IPS-18a (cell line): ENCODE measurements at regions not wholly inside any gene's neighbourhood (a gene's known extent, or its start where the extent isn't known, plus 50 kb on each side); places are given as distances from the start of the nearest gene placed in this dataset.

ENCODE experiments used
- H3K27ac ChIP-seq: one replicate; pipeline ENCODE4 v1.5.1; 2013; ENCODE audit warnings: low read length
- H3K27me3 ChIP-seq: one replicate; pipeline ENCODE4 v1.6.1; 2013; ENCODE audit warnings: mild to moderate bottlenecking, low read length; ENCODE audit not compliant: control insufficient read depth, insufficient read depth
- H3K36me3 ChIP-seq: one replicate; pipeline ENCODE4 v1.6.1; 2013; ENCODE audit warnings: low read depth, low read length; ENCODE audit not compliant: control insufficient read depth
- H3K4me1 ChIP-seq: one replicate; pipeline ENCODE4 v1.6.1; 2013; ENCODE audit warnings: low read depth, low read length; ENCODE audit not compliant: control insufficient read depth
- H3K4me3 ChIP-seq: one replicate; pipeline ENCODE4 v1.5.1; 2013; ENCODE audit warnings: low read length
- H3K9ac ChIP-seq: one replicate; pipeline ENCODE4 v1.6.1; 2013; ENCODE audit warnings: mild to moderate bottlenecking, low read length, moderate library complexity
- H3K9me3 ChIP-seq: one replicate; pipeline ENCODE4 v1.6.1; 2013; ENCODE audit warnings: low read depth, low read length; ENCODE audit not compliant: control insufficient read depth

GRCh38 chr18:78637442-78638402 is 341.9 kb upstream of the SALL3 start:
- no peaks in the 10 kb centered on the region for H3K36me3 ChIP-seq
- H3K9ac ChIP-seq, result no peak overlapping the region
- H3K4me3 ChIP-seq, result no peak overlapping the region
- no peaks in the 10 kb centered on the region for H3K9me3 ChIP-seq
- H3K27ac ChIP-seq, result no peak overlapping the region
- no peaks in the 10 kb centered on the region for H3K4me1 ChIP-seq
- no peaks in the 10 kb centered on the region for H3K27me3 ChIP-seq

GRCh38 chr18:78639006-78639950 is 340.3 kb upstream of the SALL3 start:
- Histone ChIP-seq H3K27ac (no peak overlapping the region), H3K9ac (no peak overlapping the region), H3K4me3 (no peak overlapping the region)

DNA sequence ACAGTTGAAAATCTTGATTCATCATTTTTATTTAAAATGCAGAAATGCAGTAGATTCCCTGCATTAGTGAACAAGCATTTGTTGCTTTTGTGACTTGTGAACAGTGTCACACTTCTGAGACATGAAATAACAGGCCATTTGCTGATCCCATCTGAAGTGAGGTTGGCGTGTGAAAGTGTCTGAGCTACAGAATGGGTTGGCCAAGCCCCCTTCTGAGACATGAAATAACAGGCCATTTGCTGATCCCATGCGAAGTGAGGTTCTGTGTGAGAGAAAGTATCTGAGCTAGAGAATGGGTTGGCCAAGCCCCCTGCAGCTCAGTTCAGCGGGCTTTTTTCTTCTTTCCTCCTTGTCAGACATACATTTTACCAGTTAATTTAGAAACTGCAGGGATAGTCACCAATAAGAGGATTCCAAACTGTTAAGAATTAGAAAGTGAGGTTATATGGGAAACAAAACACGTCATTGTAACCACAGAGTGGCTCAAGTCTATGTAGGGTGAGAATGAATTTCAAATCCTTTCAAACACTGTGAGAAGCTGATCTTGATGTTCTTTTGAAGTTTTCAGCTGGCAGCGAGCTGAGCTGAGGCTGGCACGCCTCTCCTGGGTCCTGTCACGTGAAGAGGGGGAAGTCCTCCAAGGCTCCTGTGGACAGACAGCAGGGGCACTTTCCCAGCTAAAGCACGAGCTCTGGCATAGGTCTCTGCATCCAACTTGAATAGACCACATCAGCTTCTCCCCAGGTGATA is 339.2 kb upstream of the SALL3 start:
- Histone ChIP-seq H3K27me3 (no peaks in the 10 kb centered on the region), H3K4me1 (no peaks in the 10 kb centered on the region), H3K9me3 (no peaks in the 10 kb centered on the region), H3K27ac (no peak overlapping the region), H3K36me3 (no peaks in the 10 kb centered on the region), H3K9ac (no peak overlapping the region), H3K4me3 (no peak overlapping the region)

More at GRCh38 chr18:78639006-78639950, 340.3 kb upstream of the SALL3 start:
- Histone ChIP-seq H3K9me3 (no peaks in the 10 kb centered on the region), H3K36me3 (no peaks in the 10 kb centered on the region), H3K27me3 (no peaks in the 10 kb centered on the region), H3K4me1 (no peaks in the 10 kb centered on the region)

DNA sequence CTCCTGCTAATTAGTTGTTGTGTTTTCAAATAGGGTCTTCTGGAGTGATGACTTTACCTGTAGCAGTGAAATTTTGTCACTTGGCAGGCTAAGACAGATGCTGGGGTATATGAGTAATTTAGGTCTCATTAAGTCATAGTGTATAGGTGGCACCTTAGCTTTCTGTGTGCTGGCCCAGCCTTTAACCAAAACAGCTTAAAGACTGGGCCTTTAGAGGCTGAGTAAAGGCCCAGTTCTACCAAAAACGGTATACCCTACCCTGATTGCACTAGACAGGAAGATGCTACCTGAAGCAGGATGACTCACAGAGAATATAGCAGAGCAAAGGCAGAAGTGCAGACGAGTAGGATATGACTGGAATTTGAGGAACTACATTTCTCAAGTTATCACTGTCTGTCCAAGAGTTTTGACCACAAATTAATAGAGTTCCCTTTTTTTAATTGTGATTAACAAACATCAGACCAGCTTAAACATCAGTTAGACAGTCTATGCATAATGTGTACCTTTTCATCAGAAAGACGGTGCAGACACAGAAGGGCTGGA is 337.9 kb upstream of the SALL3 start:
- Histone ChIP-seq H3K9ac (no peak overlapping the region), H3K27me3 (no peaks in the 10 kb centered on the region), H3K9me3 (no peaks in the 10 kb centered on the region), H3K36me3 (no peaks in the 10 kb centered on the region), H3K27ac (no peak overlapping the region), H3K4me1 (no peaks in the 10 kb centered on the region), H3K4me3 (no peak overlapping the region)

GRCh38 chr18:78642296-78642951 is 337.2 kb upstream of the SALL3 start:
- no peak overlapping the region for H3K27ac ChIP-seq
- H3K4me3 ChIP-seq, result no peak overlapping the region
- H3K9ac ChIP-seq, result no peak overlapping the region
- no peaks in the 10 kb centered on the region for H3K27me3 ChIP-seq
- no peaks in the 10 kb centered on the region for H3K4me1 ChIP-seq
- no peaks in the 10 kb centered on the region for H3K9me3 ChIP-seq
- H3K36me3 ChIP-seq, result no peaks in the 10 kb centered on the region

DNA sequence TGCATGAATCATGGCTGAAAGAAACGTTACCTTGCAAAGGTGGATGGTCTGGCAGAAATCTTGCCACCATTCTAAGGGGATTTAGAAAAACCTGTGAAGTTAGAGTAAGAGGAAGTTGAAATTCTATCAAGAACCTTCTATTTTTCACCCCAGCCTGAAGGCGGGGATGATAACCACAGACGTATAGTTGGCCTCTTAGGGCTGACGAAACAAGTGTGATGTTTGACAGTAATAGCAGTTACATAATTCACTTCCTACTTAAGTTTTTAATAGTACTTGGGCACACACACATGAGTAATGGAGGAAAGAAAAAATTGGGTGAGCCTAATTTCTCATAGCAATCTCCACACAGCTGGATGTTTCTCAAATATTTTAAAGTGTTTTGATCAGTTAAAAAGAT is 336.6 kb upstream of the SALL3 start:
- no peaks in the 10 kb centered on the region for H3K9me3 ChIP-seq
- H3K4me1 ChIP-seq, result no peaks in the 10 kb centered on the region
- no peak overlapping the region for H3K27ac ChIP-seq
- no peaks in the 10 kb centered on the region for H3K36me3 ChIP-seq
- H3K27me3 ChIP-seq, result no peaks in the 10 kb centered on the region
- H3K4me3 ChIP-seq, result no peak overlapping the region
- H3K9ac ChIP-seq, result no peak overlapping the region

GRCh38 chr18:78643981-78644380 is 335.6 kb upstream of the SALL3 start:
- no peaks in the 10 kb centered on the region for H3K36me3 ChIP-seq
- H3K27ac ChIP-seq, result no peak overlapping the region
- H3K9ac ChIP-seq, result no peak overlapping the region
- no peak overlapping the region for H3K4me3 ChIP-seq
- H3K27me3 ChIP-seq, result no peaks in the 10 kb centered on the region
- H3K4me1 ChIP-seq, result no peaks in the 10 kb centered on the region
- H3K9me3 ChIP-seq, result no peaks in the 10 kb centered on the region

GRCh38 chr18:78645216-78645615 is 334.4 kb upstream of the SALL3 start:
- Histone ChIP-seq H3K4me3 (no peak overlapping the region), H3K36me3 (no peaks in the 10 kb centered on the region), H3K4me1 (no peaks in the 10 kb centered on the region), H3K27me3 (no peaks in the 10 kb centered on the region), H3K9ac (no peak overlapping the region), H3K9me3 (no peaks in the 10 kb centered on the region), H3K27ac (no peak overlapping the region)

- no peak overlapping the region for H3K4me3 ChIP-seq
- no peaks in the 10 kb centered on the region for H3K36me3 ChIP-seq
These were observed 332.6 kb upstream of the SALL3 start for GRCh38 chr18:78647018-78647417.

DNA sequence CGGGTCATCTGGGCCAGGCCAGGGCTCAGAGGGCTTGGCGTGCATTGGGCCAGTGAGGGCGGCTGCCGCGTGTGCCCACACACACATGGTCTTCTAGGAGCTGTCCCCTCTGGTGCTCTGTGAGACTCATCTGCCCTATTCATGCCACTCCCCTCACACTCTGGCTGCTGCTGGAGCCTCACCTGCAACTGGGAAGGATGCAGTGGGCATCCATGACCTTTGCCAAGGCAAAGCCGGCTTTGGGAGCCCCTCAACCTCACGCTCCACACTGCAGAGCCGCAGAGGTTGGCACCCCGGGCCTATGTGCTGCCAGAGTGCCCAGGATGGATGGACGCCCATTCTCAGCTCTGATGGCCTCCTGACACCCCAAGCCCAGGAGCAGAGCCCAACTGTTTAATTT is 330.2 kb upstream of the SALL3 start:
- H3K36me3 ChIP-seq, result no peaks in the 10 kb centered on the region
- no peak overlapping the region for H3K27ac ChIP-seq
- H3K9ac ChIP-seq, result no peak overlapping the region
- H3K27me3 ChIP-seq, result no peaks in the 10 kb centered on the region
- no peak overlapping the region for H3K4me3 ChIP-seq
- no peaks in the 10 kb centered on the region for H3K4me1 ChIP-seq
- H3K9me3 ChIP-seq, result peaks cover 12% of the 10 kb centered on the region

More at GRCh38 chr18:78647018-78647417, 332.6 kb upstream of the SALL3 start:
- H3K27ac ChIP-seq, result no peak overlapping the region
- H3K9ac ChIP-seq, result no peak overlapping the region
- peaks cover 2% of the 10 kb centered on the region for H3K9me3 ChIP-seq
- H3K4me1 ChIP-seq, result no peaks in the 10 kb centered on the region
- H3K27me3 ChIP-seq, result no peaks in the 10 kb centered on the region
